MM.1S (cell line): ENCODE measurements at regions not wholly inside any gene's neighbourhood (a gene's known extent, or its start where the extent isn't known, plus 50 kb on each side); places are given as distances from the start of the nearest gene placed in this dataset.

ENCODE experiments used
- EZH2 ChIP-seq: fragments of 300-600 bp; sonication (generic); optimal IDR thresholded peaks from 2 replicates; pipeline ENCODE3; 2017; ENCODE audit warnings: low read depth, mild to moderate bottlenecking, antibody characterized with exemption, low read length, mixed read lengths
- TF ChIP-seq, protein P1 (sequence below): fragments of 300-600 bp; sonication (generic); IDR thresholded peaks from 2 replicates; pipeline ENCODE4 v1.5.1; 2016; ENCODE audit warnings: antibody characterized with exemption, low read length, mixed read lengths

DNA sequence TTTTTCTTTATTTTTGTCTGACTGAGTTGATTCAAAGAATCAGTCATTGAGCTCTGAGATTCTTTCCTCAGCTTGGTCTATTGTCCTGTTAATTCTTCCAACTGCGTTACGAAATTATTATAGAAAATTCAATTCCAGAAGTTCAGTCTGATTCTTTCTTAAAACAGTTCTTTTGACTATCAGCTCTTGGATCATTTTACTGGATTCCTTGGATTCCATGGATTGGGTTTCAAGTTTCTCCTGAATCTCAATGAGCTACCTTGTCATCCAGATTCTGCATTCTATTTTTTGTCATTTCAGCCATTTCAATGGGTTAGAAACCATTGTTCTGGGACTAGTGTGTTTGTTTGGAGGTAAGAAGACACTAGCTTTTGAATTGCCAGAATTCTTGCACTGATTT lies 169.3 kb downstream of the PCDH20 start:
- TF ChIP-seq, protein P1, sequence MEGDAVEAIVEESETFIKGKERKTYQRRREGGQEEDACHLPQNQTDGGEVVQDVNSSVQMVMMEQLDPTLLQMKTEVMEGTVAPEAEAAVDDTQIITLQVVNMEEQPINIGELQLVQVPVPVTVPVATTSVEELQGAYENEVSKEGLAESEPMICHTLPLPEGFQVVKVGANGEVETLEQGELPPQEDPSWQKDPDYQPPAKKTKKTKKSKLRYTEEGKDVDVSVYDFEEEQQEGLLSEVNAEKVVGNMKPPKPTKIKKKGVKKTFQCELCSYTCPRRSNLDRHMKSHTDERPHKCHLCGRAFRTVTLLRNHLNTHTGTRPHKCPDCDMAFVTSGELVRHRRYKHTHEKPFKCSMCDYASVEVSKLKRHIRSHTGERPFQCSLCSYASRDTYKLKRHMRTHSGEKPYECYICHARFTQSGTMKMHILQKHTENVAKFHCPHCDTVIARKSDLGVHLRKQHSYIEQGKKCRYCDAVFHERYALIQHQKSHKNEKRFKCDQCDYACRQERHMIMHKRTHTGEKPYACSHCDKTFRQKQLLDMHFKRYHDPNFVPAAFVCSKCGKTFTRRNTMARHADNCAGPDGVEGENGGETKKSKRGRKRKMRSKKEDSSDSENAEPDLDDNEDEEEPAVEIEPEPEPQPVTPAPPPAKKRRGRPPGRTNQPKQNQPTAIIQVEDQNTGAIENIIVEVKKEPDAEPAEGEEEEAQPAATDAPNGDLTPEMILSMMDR = no peak
- no peak for TF ChIP-seq EZH2
